ENCODE measurements at regions not wholly inside any gene's neighbourhood (a gene's known extent, or its start where the extent isn't known, plus 50 kb on each side); places are given as distances from the start of the nearest gene placed in this dataset.
"Not testable (repeated sequence)": the region's sequence is repeated elsewhere in the genome, so short reads cannot be mapped to it uniquely, and the experiment has no call there.

- DNase-seq (ENCODE audit: low read depth): no peak
Observed at GRCh38 chr5:135184646-135185045, 150.6 kb upstream of the PITX1 start.

- DNase-seq (ENCODE audit: low read depth): no peak
Observed at GRCh38 chr5:135183464-135183863, 149.4 kb upstream of the PITX1 start.

- no peak for DNase-seq (ENCODE audit: low read depth)
Observed at GRCh38 chr5:135182675-135183074, 148.6 kb upstream of the PITX1 start.

GRCh38 chr5:135181653-135182052 lies 147.6 kb upstream of the PITX1 start:
- DNase-seq (ENCODE audit: low read depth): no peak

- no peak for DNase-seq (ENCODE audit: low read depth)
Observed at GRCh38 chr5:135179308-135179980, 145.4 kb upstream of the PITX1 start.

- DNase-seq (ENCODE audit: low read depth): no peak
Observed at GRCh38 chr5:135178476-135179155, 144.6 kb upstream of the PITX1 start.

GRCh38 chr5:135177591-135177990 lies 143.6 kb upstream of the PITX1 start:
- no peak for DNase-seq (ENCODE audit: low read depth)

- no peak for DNase-seq (ENCODE audit: low read depth)
Observed at GRCh38 chr5:135176991-135177390, 143.0 kb upstream of the PITX1 start.

- DNase-seq (ENCODE audit: low read depth): peak; percentile 44
Observed at GRCh38 chr5:135174315-135175096, 140.5 kb upstream of the PITX1 start.

- DNase-seq (ENCODE audit: low read depth): no peak
Observed at GRCh38 chr5:135173662-135174290, 139.7 kb upstream of the PITX1 start.

GRCh38 chr5:135172718-135173117 lies 138.7 kb upstream of the PITX1 start:
- no peak for DNase-seq (ENCODE audit: low read depth)

GRCh38 chr5:135171336-135171735 lies 137.3 kb upstream of the PITX1 start:
- DNase-seq (ENCODE audit: low read depth): no peak

- DNase-seq (ENCODE audit: low read depth): no peak
Observed at GRCh38 chr5:135170500-135170899, 136.5 kb upstream of the PITX1 start.

GRCh38 chr5:135169753-135170152 lies 135.7 kb upstream of the PITX1 start:
- DNase-seq (ENCODE audit: low read depth): no peak

- no peak for DNase-seq (ENCODE audit: low read depth)
Observed at GRCh38 chr5:135167634-135168033, 133.6 kb upstream of the PITX1 start.

GRCh38 chr5:135164873-135165614 lies 131.0 kb upstream of the PITX1 start:
- not testable (repeated sequence) for DNase-seq (ENCODE audit: low read depth)

- no peak for DNase-seq (ENCODE audit: low read depth)
Observed at GRCh38 chr5:135163964-135164363, 129.9 kb upstream of the PITX1 start.

GRCh38 chr5:135163391-135163790 lies 129.4 kb upstream of the PITX1 start:
- DNase-seq (ENCODE audit: low read depth): no peak

GRCh38 chr5:135162661-135163265 lies 128.7 kb upstream of the PITX1 start:
- DNase-seq (ENCODE audit: low read depth): no peak

- DNase-seq (ENCODE audit: low read depth): no peak
Observed at GRCh38 chr5:135161221-135161620, 127.2 kb upstream of the PITX1 start.
